ENCODE measurements at regions not wholly inside any gene's neighbourhood (a gene's known extent, or its start where the extent isn't known, plus 50 kb on each side); places are given as distances from the start of the nearest gene placed in this dataset.

GRCh38 chr10:78286668-78287067 is 253.0 kb downstream of the RPS24 start:
- FAIRE-seq (no peak), DNase-seq (ENCODE audit: insufficient read length, low spot score) (no peak)

DNA sequence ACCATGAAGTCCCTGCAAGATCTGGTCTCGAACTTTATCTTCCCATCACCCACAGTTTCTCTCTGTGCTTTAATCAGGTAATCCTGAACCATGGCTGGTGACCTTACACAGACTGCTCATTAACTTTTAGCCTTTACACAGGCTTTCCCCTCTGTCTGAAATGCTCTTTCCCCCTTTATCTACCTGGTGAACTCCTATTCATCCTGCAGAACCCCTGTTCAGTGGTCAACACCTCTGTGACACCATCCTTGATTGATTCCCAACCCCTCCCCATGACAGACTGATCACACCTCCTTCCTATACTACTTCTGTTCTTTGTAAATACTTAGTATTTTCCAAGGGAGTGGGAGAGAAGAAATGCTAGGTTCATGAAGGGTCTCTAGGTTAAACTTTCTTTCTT is 254.0 kb downstream of the RPS24 start:
- no peak for DNase-seq (ENCODE audit: insufficient read length, low spot score)
- TF ChIP-seq, protein P1, sequence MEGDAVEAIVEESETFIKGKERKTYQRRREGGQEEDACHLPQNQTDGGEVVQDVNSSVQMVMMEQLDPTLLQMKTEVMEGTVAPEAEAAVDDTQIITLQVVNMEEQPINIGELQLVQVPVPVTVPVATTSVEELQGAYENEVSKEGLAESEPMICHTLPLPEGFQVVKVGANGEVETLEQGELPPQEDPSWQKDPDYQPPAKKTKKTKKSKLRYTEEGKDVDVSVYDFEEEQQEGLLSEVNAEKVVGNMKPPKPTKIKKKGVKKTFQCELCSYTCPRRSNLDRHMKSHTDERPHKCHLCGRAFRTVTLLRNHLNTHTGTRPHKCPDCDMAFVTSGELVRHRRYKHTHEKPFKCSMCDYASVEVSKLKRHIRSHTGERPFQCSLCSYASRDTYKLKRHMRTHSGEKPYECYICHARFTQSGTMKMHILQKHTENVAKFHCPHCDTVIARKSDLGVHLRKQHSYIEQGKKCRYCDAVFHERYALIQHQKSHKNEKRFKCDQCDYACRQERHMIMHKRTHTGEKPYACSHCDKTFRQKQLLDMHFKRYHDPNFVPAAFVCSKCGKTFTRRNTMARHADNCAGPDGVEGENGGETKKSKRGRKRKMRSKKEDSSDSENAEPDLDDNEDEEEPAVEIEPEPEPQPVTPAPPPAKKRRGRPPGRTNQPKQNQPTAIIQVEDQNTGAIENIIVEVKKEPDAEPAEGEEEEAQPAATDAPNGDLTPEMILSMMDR (IDR thresholded peaks at IDR 0.05; ENCODE audit: insufficient read depth, missing control alignments), result no peak
- no peak for FAIRE-seq

More at GRCh38 chr10:78286668-78287067, 253.0 kb downstream of the RPS24 start:
- TF ChIP-seq, protein P1 (IDR thresholded peaks at IDR 0.05; ENCODE audit: insufficient read depth, missing control alignments), result no peak

DNA sequence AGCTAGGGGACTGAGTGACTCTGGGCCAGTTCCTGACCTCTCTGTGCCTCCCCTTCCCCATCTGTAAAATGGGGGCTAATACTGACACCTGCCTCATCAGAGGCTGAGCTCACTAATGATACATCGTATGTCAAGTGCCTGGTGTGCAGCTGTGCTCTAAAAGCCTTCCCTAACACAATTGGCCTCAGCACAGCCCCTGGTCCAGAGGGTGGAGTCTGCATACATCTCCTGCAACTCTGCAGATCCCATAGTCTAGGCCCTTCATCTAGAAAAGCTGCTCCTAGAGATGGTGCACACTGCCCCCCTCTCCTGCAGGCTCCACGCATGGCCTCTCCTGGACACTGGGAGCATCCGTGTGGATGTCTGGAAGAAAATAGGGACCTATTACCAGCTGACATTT is 255.0 kb downstream of the RPS24 start:
- DNase-seq (ENCODE audit: insufficient read length, low spot score), result no peak
- TF ChIP-seq, protein P1 (IDR thresholded peaks at IDR 0.05; ENCODE audit: insufficient read depth, missing control alignments), result no peak
- FAIRE-seq, result no peak

DNA sequence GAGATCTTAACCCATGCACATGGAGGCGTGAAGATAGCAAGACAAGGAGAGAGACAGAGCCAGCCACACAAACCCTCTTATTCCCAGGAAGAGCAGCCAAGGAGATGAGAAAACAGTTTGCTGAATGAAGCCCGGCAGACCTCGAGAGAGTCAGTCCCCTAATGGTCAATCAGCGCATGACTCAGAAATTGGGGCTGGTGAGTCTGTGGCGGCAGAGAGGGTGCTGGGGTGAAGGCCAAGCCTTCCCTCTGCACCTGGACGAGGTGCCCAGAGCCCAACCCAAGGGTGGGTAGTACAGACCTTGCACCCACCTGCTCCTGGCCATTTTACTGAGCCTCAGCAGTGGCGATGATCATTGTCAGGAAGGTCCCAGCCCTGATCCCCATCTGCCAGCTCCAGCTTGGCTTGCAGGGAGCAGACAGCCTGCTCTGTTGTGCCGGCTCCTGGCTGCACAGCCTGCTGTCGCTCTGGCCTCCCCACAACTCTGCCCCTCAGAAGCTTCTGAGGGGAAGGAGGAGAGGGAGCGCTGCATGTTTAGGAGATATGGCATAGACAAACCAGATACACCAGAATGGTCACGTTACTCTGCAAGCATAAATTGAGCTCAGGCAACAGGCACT is 256.6 kb downstream of the RPS24 start:
- DNase-seq (ENCODE audit: insufficient read length, low spot score) (no peak), FAIRE-seq (no peak)
- TF ChIP-seq, protein P1 (IDR thresholded peaks at IDR 0.05; ENCODE audit: insufficient read depth, missing control alignments), result no peak

- FAIRE-seq (peak; percentile 67), DNase-seq (ENCODE audit: insufficient read length, low spot score) (no peak)
- TF ChIP-seq, protein P1 (IDR thresholded peaks at IDR 0.05; ENCODE audit: insufficient read depth, missing control alignments), result no peak
Observed at GRCh38 chr10:78291722-78292121, 258.1 kb downstream of the RPS24 start.

DNA sequence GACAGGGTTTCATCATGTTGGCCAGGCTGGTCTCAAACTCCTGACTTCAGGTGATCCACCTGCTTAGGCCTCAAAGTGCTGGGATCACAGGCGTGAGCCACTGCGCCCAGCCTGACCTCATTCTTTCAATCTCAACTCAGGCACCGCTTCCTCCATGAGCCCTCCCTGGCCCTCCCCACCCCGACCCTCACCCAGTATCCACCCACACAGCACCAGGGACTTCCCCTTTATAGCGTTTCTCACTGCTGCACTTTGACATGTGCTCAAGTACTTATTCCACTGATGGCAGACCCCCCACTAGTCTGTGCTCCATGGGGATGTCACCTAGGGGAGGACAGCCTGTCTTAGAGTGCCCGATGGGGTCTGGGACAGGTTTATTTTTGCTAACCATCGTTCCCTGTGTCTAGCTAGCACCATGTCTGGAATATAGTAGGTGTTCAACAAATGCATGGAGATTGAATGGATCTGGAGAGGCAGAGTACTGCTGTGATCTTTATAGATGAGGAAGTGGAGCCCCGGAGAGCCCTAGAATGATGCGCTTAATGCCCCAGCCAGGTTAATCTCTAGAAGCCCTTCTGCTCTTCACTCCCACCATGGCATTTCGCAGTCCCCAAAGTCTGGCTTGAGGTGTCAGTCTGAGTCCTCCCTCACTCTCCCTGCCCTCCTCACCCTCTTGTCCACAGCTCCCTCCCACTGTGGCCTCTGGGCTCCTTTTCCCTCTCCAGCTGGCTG is 258.8 kb downstream of the RPS24 start:
- TF ChIP-seq, protein P1 (IDR thresholded peaks at IDR 0.05; ENCODE audit: insufficient read depth, missing control alignments), result no peak
- FAIRE-seq (peak; percentile 60), DNase-seq (ENCODE audit: insufficient read length, low spot score) (no peak)

Data from D721Med (cell line).